ENCODE measurements at regions not wholly inside any gene's neighbourhood (a gene's known extent, or its start where the extent isn't known, plus 50 kb on each side); places are given as distances from the start of the nearest gene placed in this dataset.

GRCh38 chr20:22940350-22940749, 94.8 kb upstream of the SSTR4 start:
- TF ChIP-seq CTCF (IDR thresholded peaks at IDR 0.05) (no peak), POLR2A (IDR thresholded peaks at IDR 0.05) (no peak)

All from sigmoid colon (tissue), 3 donors.